SU-DHL-6 (cell line): ENCODE measurements at regions not wholly inside any gene's neighbourhood (a gene's known extent, or its start where the extent isn't known, plus 50 kb on each side); places are given as distances from the start of the nearest gene placed in this dataset.
A peak's percentile ranks its signal among the peaks of the same experiment; 100 is the strongest.

Experiments
- H2AFZ ChIP-seq: fragments of 200-600 bp; sonication (generic); 2 replicates; pipeline ENCODE4 v1.6.1; 2014; ENCODE audit warnings: low read depth, mild to moderate bottlenecking, moderate library complexity, mixed read lengths, antibody characterized with exemption, low read length; ENCODE audit not compliant: severe bottlenecking
- H3F3A ChIP-seq: fragments of 200-600 bp; shearing (Covaris generic); 2 replicates; pipeline ENCODE4 v1.6.0; 2016; ENCODE audit warnings: antibody characterized with exemption, mild to moderate bottlenecking; ENCODE audit not compliant: insufficient read depth
- H3K27ac ChIP-seq: fragments of 200-600 bp; sonication (generic); 2 replicates; pipeline ENCODE4 v1.5.1; 2016; ENCODE audit warnings: low read depth, mild to moderate bottlenecking, low read length, moderate library complexity, mixed read lengths
- H3K27me3 ChIP-seq: fragments of 200-600 bp; sonication (generic), shearing (Covaris generic); 2 replicates; pipeline ENCODE4 v1.6.0; 2014; ENCODE audit warnings: mild to moderate bottlenecking, low read length
- H3K36me3 ChIP-seq: fragments of 200-600 bp; sonication (generic); 2 replicates; pipeline ENCODE4 v1.6.1; 2014; ENCODE audit warnings: mild to moderate bottlenecking, low read length, mixed read lengths
- H3K4me2 ChIP-seq: fragments of 300-600, 200-600 bp; shearing (Covaris generic), sonication (generic); 2 replicates; pipeline ENCODE4 v1.6.0; 2014; ENCODE audit warnings: low read length, low read depth, mild to moderate bottlenecking; ENCODE audit not compliant: poor library complexity, severe bottlenecking
- H3K4me3 ChIP-seq: fragments of 200-600 bp; sonication (generic); 2 replicates; pipeline ENCODE4 v1.5.1; 2014; ENCODE audit warnings: antibody characterized with exemption, low read length, mild to moderate bottlenecking, mixed read lengths; ENCODE audit not compliant: insufficient read depth, poor library complexity, severe bottlenecking
- H3K79me2 ChIP-seq: fragments of 200-600 bp; sonication (generic); 2 replicates; pipeline ENCODE4 v1.6.1; 2014; ENCODE audit warnings: mild to moderate bottlenecking, low read length, moderate library complexity; ENCODE audit not compliant: insufficient read depth
- H3K9ac ChIP-seq: fragments of 200-600 bp; sonication (generic); 2 replicates; pipeline ENCODE4 v1.7.0; 2014; ENCODE audit warnings: mild to moderate bottlenecking, low read length
- H3K9me2 ChIP-seq: fragments of 200-600 bp; sonication (generic); replicated peaks from 2 replicates; pipeline ENCODE4 v1.6.1; 2014; ENCODE audit warnings: low read length; ENCODE audit not compliant: insufficient read depth
- H3K9me3 ChIP-seq: fragments of 200-600 bp; sonication (generic); 2 replicates; pipeline ENCODE4 v1.6.1; 2014; ENCODE audit warnings: low read length, mixed read lengths; ENCODE audit not compliant: insufficient read depth
- H4K20me1 ChIP-seq: fragments of 200-600 bp; sonication (generic); 2 replicates; pipeline ENCODE4 v1.6.1; 2014; ENCODE audit warnings: low read depth, mild to moderate bottlenecking, antibody characterized with exemption, low read length, moderate library complexity, mixed read lengths
- EZH2phosphoT487 ChIP-seq: fragments of 200-600 bp; sonication (generic), shearing (Covaris generic); conservative IDR thresholded peaks from 2 replicates; pipeline ENCODE4 v1.6.1; 2018; ENCODE audit warnings: mild to moderate bottlenecking, antibody characterized with exemption, low read length, moderate library complexity, mixed read lengths
- TF ChIP-seq, protein P1 (sequence below): fragments of 200-600 bp; sonication (generic); IDR thresholded peaks from one replicate; pipeline ENCODE4 v1.5.1; 2017; ENCODE audit warnings: antibody characterized with exemption, mild to moderate bottlenecking, low read length, moderate library complexity; ENCODE audit not compliant: insufficient read depth, poor library complexity, severe bottlenecking

DNA sequence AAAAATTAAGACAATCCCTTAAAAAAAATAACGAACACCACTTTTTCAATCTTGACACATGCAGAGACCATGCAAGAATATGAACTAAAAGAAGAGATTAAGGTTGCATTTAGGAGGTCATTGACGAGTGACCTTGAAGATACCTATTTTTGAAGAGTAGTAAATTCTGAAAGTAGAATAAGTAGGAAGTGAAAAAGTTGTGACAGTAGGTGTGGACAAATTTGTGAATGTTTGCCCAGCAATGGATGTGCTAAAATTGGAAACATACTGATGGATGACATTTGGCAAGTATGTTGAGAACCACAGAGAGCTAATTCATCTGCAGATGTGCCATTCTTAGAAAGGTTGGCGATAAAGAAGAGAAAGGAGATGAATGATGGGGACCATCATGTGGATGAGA is 213.7 kb upstream of the VCX3A start:
- TF ChIP-seq, protein P1, sequence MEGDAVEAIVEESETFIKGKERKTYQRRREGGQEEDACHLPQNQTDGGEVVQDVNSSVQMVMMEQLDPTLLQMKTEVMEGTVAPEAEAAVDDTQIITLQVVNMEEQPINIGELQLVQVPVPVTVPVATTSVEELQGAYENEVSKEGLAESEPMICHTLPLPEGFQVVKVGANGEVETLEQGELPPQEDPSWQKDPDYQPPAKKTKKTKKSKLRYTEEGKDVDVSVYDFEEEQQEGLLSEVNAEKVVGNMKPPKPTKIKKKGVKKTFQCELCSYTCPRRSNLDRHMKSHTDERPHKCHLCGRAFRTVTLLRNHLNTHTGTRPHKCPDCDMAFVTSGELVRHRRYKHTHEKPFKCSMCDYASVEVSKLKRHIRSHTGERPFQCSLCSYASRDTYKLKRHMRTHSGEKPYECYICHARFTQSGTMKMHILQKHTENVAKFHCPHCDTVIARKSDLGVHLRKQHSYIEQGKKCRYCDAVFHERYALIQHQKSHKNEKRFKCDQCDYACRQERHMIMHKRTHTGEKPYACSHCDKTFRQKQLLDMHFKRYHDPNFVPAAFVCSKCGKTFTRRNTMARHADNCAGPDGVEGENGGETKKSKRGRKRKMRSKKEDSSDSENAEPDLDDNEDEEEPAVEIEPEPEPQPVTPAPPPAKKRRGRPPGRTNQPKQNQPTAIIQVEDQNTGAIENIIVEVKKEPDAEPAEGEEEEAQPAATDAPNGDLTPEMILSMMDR = no peak
- TF ChIP-seq EZH2phosphoT487 = no peak
- Histone ChIP-seq H2AFZ (no peak overlapping the region), H4K20me1 (no peaks in the 10 kb centered on the region), H3F3A (no peaks in the 10 kb centered on the region), H3K27ac (no peak overlapping the region), H3K36me3 (no peaks in the 10 kb centered on the region), H3K4me3 (no peak overlapping the region), H3K9ac (no peak overlapping the region), H3K27me3 (no peaks in the 10 kb centered on the region), H3K4me2 (no peak overlapping the region), H3K9me3 (no peaks in the 10 kb centered on the region), H3K79me2 (no peaks in the 10 kb centered on the region), H3K9me2 (no peaks in the 10 kb centered on the region)

DNA sequence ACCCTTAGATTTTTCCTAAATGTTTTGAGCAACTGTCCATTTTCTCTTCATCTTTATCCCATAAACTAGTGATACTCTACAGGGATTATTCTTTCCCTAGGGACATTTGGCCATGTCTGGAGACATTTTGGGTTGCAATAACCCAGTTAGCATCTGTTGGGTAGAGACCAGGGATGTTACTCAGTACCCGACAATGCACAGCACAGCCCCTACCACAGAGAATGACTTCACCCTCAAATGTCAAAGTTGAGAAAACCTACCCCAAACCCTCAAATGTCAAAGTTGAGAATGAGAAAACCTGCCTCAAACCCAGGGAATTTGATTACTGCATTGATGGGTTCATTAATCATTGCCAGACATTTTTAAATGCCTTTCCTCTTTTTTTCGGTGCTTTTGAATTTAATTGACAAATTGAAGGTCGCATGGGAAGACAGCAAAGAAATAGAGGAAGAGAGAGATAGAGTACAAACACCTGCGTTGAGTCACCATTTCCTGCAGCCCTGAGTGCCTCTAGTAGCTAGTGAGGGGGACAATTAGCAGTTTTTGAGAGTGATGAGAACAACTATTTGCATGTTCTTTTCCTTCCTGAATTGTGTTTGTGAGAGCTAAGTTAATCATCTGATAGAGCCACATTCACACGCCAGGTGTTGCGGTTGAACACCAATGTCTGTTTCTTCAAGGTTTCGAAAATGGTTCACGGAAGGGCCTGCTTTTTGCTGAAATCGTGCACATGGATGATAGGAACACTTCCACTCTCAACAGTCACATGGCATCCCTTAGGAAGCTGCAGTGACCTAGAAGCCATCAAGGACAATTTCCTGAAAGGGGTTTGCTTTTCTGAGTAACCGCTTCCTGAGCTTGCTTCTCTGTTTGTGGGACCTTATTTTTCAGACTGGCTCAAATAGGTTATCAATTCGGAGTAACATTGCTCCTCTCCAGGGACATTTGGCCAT is 203.9 kb upstream of the VCX3A start:
- Histone ChIP-seq H3K36me3 (no peaks in the 10 kb centered on the region), H3K9me3 (no peaks in the 10 kb centered on the region), H4K20me1 (no peaks in the 10 kb centered on the region), H3K4me3 (no peak overlapping the region), H3K27me3 (no peaks in the 10 kb centered on the region), H3F3A (peaks cover 6% of the 10 kb centered on the region; the same call in 1 of the 2 replicates), H3K27ac (peak overlapping the region; percentile 91), H2AFZ (no peak overlapping the region), H3K79me2 (no peaks in the 10 kb centered on the region), H3K9me2 (no peaks in the 10 kb centered on the region), H3K9ac (peak overlapping the region; percentile 41), H3K4me2 (peak overlapping the region; percentile 55)
- no peak for TF ChIP-seq EZH2phosphoT487
- TF ChIP-seq, protein P1 = no peak

DNA sequence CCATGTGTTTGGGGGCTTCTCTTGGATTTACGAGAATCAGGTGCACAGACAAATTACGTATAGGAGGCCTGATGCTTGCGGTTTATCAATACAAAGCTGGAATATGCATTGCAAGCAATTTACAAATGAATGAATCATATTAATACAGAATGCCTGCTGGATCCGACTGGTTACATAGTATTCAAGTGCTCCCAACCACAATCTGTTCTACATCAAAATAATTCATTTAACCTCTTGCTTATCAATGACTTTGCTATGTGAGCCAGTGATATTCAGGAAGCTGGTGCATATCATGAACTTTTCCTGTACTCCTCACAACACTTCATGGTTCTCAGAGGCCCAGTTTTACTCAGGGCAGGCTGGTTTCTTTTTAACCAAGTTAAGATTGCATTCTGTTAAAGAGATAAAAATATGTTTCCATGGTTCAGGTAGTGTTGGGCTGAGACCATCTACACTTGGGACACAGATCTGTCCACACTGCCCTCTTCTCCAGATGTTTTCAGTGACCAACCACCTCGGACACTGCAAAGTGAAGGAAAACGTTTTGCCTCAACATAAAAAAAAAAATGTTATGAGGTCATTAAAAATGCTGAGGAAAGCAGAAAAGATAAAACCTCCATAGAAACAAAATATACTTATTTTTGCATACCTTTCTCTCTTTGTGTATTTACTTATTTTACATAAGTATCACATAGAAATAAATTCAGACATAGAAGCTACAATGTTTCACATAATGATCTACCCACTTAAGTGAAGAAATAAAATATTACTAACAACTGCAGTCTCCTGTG is 200.1 kb upstream of the VCX3A start:
- H3K27ac ChIP-seq = peak overlapping the region; percentile 32; the same call in 1 of the 2 replicates
- H4K20me1 ChIP-seq = no peaks in the 10 kb centered on the region
- no peaks in the 10 kb centered on the region for H3K27me3 ChIP-seq
- no peak overlapping the region for H3K9ac ChIP-seq
- no peak overlapping the region for H3K4me2 ChIP-seq
- TF ChIP-seq EZH2phosphoT487 = no peak
- TF ChIP-seq, protein P1 = no peak
- no peak overlapping the region for H2AFZ ChIP-seq
- no peak overlapping the region for H3K4me3 ChIP-seq
- H3K9me3 ChIP-seq = no peaks in the 10 kb centered on the region
- no peaks in the 10 kb centered on the region for H3K79me2 ChIP-seq
- no peaks in the 10 kb centered on the region for H3K9me2 ChIP-seq
- H3F3A ChIP-seq = peaks cover 6% of the 10 kb centered on the region; the same call in 1 of the 2 replicates
- no peaks in the 10 kb centered on the region for H3K36me3 ChIP-seq
